ENCODE measurements at regions not wholly inside any gene's neighbourhood (a gene's known extent, or its start where the extent isn't known, plus 50 kb on each side); places are given as distances from the start of the nearest gene placed in this dataset.

GRCh38 chr2:15701991-15702390, 110.3 kb downstream of the DDX1 start:
- no peak for DNase-seq

- no peak for DNase-seq
These were observed 110.8 kb downstream of the DDX1 start for GRCh38 chr2:15702452-15702851.

GRCh38 chr2:15703365-15703869, 111.7 kb downstream of the DDX1 start:
- no peak for DNase-seq

GRCh38 chr2:15704086-15704787, 112.6 kb downstream of the DDX1 start:
- no peak for DNase-seq

- no peak for DNase-seq
These were observed 113.1 kb downstream of the DDX1 start for GRCh38 chr2:15704788-15705115.

GRCh38 chr2:15705310-15705709, 113.6 kb downstream of the DDX1 start:
- DNase-seq: no peak

- no peak for DNase-seq
These were observed 114.2 kb downstream of the DDX1 start for GRCh38 chr2:15705839-15706386.

- DNase-seq: no peak
These were observed 114.8 kb downstream of the DDX1 start for GRCh38 chr2:15706424-15706823.

GRCh38 chr2:15706986-15707632, 115.4 kb downstream of the DDX1 start:
- DNase-seq: no peak

- DNase-seq: no peak
These were observed 116.5 kb downstream of the DDX1 start for GRCh38 chr2:15708161-15708560.

- DNase-seq: no peak
These were observed 117.5 kb downstream of the DDX1 start for GRCh38 chr2:15708865-15709820.

GRCh38 chr2:15711126-15711860, 119.6 kb downstream of the DDX1 start:
- no peak for DNase-seq

- DNase-seq: no peak
These were observed 121.1 kb downstream of the DDX1 start for GRCh38 chr2:15712551-15713342.

GRCh38 chr2:15713475-15713874, 121.8 kb downstream of the DDX1 start:
- DNase-seq: no peak

- DNase-seq: no peak
These were observed 122.3 kb downstream of the DDX1 start for GRCh38 chr2:15714002-15714401.

GRCh38 chr2:15714609-15715008, 122.9 kb downstream of the DDX1 start:
- DNase-seq: no peak

GRCh38 chr2:15715596-15715995, 123.9 kb downstream of the DDX1 start:
- no peak for DNase-seq

GRCh38 chr2:15718103-15718943, 126.7 kb downstream of the DDX1 start:
- no peak for DNase-seq

- no peak for DNase-seq
These were observed 127.3 kb downstream of the DDX1 start for GRCh38 chr2:15718944-15719323.

- DNase-seq: no peak
These were observed 128.1 kb downstream of the DDX1 start for GRCh38 chr2:15719566-15720313.

All from AML-193 (cell line).